ENCODE measurements at regions not wholly inside any gene's neighbourhood (a gene's known extent, or its start where the extent isn't known, plus 50 kb on each side); places are given as distances from the start of the nearest gene placed in this dataset.

DNA sequence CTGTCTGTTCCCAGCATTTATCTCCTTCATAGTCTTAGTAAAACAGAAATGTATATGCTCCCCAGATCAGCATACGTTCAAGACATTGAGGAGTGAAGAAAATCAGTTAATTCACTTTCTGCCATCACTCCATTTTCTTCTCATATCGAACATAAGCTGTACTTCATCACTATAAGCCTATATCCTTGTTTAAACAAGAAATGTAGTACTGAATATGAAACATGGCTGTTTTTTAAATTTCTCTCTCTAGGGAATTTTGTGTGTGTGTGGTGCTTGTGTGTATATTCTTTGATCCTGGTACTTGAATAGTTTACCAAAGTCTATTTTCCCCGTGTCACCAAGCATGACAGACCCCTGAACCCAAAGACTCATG, 107.1 kb downstream of the HFE start:
- TF ChIP-seq, protein P1, sequence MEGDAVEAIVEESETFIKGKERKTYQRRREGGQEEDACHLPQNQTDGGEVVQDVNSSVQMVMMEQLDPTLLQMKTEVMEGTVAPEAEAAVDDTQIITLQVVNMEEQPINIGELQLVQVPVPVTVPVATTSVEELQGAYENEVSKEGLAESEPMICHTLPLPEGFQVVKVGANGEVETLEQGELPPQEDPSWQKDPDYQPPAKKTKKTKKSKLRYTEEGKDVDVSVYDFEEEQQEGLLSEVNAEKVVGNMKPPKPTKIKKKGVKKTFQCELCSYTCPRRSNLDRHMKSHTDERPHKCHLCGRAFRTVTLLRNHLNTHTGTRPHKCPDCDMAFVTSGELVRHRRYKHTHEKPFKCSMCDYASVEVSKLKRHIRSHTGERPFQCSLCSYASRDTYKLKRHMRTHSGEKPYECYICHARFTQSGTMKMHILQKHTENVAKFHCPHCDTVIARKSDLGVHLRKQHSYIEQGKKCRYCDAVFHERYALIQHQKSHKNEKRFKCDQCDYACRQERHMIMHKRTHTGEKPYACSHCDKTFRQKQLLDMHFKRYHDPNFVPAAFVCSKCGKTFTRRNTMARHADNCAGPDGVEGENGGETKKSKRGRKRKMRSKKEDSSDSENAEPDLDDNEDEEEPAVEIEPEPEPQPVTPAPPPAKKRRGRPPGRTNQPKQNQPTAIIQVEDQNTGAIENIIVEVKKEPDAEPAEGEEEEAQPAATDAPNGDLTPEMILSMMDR (conservative IDR thresholded peaks at IDR 0.05): no peak
- TF ChIP-seq EZH2 (IDR thresholded peaks at IDR 0.05; ENCODE audit: low read depth): no peak
